Erythroblast (primary cell): ENCODE measurements at regions not wholly inside any gene's neighbourhood (a gene's known extent, or its start where the extent isn't known, plus 50 kb on each side); places are given as distances from the start of the nearest gene placed in this dataset.

Experiments
- GATA1 ChIP-seq: IDR thresholded peaks from 2 replicates; pipeline ENCODE4 v1.6.1; 2011; ENCODE audit warnings: low read depth, mild to moderate bottlenecking, control low read depth, low read length, moderate library complexity
- POLR2A ChIP-seq: IDR thresholded peaks from 2 replicates; pipeline ENCODE4 v1.6.1; 2011; ENCODE audit warnings: mild to moderate bottlenecking, low read length

DNA sequence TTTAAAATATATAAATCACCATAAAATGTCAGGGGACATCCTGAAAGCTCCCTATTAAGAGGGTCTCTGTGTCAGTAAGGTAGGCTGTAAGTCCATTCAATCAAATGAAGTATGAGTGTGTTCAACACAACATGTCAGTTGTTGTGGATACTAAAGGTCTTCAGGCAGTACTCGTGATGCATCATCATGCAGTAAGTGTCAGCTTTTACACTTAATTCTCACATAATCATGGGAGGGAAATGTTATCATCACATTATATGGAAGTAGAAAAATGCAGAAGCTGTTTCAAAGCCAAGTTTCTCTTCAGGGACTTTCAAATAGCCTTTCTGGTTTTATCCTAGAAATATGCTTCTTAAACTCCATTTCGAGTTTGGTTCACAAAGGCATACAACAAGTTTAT lies 477.1 kb upstream of the ID2 start:
- TF ChIP-seq POLR2A (no peak), GATA1 (no peak)
